ENCODE measurements at regions not wholly inside any gene's neighbourhood (a gene's known extent, or its start where the extent isn't known, plus 50 kb on each side); places are given as distances from the start of the nearest gene placed in this dataset.
A peak's percentile ranks its signal among the peaks of the same experiment; 100 is the strongest.

DNA sequence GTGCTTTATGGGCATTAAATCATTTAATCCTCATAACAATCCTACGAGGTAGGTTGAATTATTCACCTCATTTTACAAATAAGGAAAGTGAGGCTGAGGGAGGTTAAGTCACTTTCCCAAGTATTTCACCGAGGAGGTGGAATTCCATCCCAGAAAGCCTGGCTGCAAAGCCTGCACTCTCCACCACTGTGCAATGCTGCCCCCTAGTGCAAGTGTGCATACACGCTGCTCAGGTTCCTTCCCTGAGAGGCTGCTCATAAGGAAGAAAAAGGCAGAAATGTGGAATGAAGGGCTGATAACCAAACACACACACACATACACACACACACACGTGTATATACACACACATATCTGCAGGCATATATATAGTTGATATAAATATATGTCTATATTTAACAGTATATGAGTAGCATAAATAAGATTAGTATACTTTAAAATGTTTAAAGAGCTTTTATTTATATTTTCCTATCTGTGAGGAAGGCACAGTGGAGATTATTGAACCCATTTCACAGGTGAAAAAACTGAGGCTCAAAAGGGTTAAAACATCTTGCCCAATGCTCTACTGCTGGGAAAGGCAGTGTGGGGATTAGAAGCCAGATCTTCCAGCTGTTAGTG lies 714.5 kb upstream of the TENM3 start:
- DNase-seq (ENCODE audit: insufficient read length) (no peak), FAIRE-seq (peak; percentile 42)
- TF ChIP-seq POLR2AphosphoS5 (IDR thresholded peaks at IDR 0.05; ENCODE audit: low read depth, low read length) (no peak), TAF1 (IDR thresholded peaks at IDR 0.05; ENCODE audit: borderline replicate concordance, low read depth, low read length) (no peak), POLR2A (IDR thresholded peaks at IDR 0.05; ENCODE audit: low read depth, low read length) (no peak)

DNA sequence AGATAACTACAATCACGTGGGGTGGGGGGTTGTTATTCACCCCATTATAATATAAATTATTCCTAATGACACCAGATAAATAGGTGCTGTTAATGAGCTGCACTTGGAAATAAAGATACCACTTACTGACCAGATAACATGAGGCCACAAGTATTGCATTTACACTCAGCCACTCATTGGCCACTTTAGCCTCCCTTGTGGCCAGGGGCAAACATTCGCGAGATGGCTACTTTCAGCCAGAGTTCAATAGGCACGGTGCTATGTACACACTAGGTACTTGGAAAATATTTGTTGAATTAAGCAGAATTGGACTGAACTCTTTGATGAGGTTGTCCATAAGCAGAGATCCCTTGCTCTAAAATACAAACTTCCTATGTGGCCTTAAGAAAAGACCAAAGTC lies 713.7 kb upstream of the TENM3 start:
- FAIRE-seq (no peak), DNase-seq (ENCODE audit: insufficient read length) (no peak)
- no peak for TF ChIP-seq POLR2AphosphoS5 (IDR thresholded peaks at IDR 0.05; ENCODE audit: low read depth, low read length)
- TF ChIP-seq POLR2A (IDR thresholded peaks at IDR 0.05; ENCODE audit: low read depth, low read length): no peak
- no peak for TF ChIP-seq TAF1 (IDR thresholded peaks at IDR 0.05; ENCODE audit: borderline replicate concordance, low read depth, low read length)

DNA sequence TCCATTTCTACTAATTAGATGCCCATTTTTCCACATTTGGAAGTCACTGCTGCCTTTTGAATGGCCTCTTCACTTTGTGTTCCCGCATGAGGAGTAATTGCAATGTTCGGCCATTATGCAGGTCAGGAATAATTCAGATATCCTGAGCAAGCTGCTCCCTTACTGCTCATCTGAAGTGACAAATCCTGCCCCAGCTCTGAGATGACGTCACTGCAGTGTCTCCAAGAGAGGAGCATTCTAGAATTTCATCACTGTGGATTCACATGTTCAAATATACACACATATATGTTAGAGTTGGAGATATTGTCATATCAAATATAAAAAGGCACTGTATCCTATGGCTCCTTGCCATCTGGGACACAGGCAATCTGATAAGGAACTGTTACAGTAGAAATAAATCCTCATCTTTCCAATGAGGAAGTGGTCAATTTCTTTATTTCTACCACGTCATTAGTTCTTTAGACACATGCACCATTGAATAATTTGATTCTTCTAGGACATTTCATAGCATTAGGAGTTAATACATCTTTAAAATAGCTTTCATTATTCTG lies 706.9 kb upstream of the TENM3 start:
- DNase-seq (ENCODE audit: insufficient read length) (no peak), FAIRE-seq (no peak)
- no peak for TF ChIP-seq POLR2A (IDR thresholded peaks at IDR 0.05; ENCODE audit: low read depth, low read length)
- TF ChIP-seq TAF1 (IDR thresholded peaks at IDR 0.05; ENCODE audit: borderline replicate concordance, low read depth, low read length): no peak
- TF ChIP-seq POLR2AphosphoS5 (IDR thresholded peaks at IDR 0.05; ENCODE audit: low read depth, low read length): no peak

DNA sequence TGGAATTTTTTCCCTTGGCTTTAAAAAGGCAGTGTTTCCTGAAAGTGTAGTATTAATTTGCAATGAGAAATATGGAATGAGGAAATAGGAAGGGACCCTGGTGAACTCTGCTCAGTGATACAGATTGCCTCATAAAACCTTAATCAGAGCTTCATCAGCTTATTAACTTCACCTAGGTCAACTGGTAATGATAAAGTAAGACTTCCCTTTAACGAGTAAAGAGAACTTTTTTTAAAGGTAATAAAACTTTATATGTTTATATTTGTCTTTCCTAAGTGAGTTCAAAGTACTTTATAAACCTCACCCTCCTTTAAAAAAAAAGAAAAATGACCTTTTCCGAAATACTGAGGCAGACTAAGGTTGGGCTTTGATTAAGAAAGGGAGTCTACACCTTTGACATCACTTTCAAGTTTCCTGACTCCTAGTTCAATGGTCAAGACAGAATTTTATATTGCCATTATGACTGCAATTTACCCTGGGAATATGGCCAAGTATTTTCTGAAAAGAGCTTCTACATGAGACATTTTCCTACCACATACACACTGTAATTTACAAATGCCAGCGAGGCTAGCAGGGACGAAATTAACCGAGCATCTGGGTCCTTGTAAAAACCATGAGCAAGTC lies 706.3 kb upstream of the TENM3 start:
- no peak for TF ChIP-seq POLR2AphosphoS5 (IDR thresholded peaks at IDR 0.05; ENCODE audit: low read depth, low read length)
- TF ChIP-seq POLR2A (IDR thresholded peaks at IDR 0.05; ENCODE audit: low read depth, low read length): no peak
- TF ChIP-seq TAF1 (IDR thresholded peaks at IDR 0.05; ENCODE audit: borderline replicate concordance, low read depth, low read length): no peak
- DNase-seq (ENCODE audit: insufficient read length) (no peak), FAIRE-seq (no peak)

DNA sequence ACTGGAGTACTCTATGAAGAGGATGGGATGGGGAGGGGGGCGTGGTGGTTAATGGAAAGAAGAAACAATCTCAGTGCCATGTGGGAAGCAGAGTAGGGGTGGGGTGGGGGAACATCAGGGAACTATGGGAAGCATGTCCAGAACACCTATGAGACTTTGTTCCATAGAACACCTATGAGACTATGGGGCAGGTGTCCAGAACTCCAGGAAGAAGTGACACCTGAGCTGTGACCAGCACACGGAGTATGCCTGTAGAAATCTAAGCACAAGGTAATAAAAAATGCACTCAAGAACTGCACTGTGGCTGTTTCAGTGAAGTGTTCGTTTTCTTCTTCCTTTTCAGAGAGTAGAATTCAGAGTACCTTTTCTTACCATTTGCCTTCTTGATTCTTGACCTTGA lies 704.8 kb upstream of the TENM3 start:
- TF ChIP-seq POLR2AphosphoS5 (IDR thresholded peaks at IDR 0.05; ENCODE audit: low read depth, low read length) (no peak), POLR2A (IDR thresholded peaks at IDR 0.05; ENCODE audit: low read depth, low read length) (no peak), TAF1 (IDR thresholded peaks at IDR 0.05; ENCODE audit: borderline replicate concordance, low read depth, low read length) (no peak)
- DNase-seq (ENCODE audit: insufficient read length) (no peak), FAIRE-seq (no peak)

DNA sequence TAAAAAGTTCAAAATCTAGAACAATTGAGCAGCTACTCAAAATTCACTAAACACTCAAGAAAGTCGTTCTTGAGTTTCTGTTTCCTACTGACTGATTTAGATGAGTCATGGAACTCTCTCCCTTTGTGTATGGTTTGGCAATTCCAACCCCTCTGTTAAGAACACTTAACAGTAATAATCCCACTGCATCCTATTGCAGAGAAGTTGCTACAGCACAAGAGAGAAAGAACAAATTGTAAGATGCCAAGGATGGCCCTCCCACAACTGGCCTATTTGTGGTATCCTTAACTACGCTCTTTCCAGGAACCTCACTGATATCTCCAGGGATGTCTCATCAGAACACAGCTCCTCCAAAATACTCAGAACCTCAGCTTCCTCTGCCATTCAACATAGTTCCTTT lies 701.8 kb upstream of the TENM3 start:
- FAIRE-seq (no peak), DNase-seq (ENCODE audit: insufficient read length) (no peak)
- TF ChIP-seq TAF1 (IDR thresholded peaks at IDR 0.05; ENCODE audit: borderline replicate concordance, low read depth, low read length): no peak
- no peak for TF ChIP-seq POLR2AphosphoS5 (IDR thresholded peaks at IDR 0.05; ENCODE audit: low read depth, low read length)
- TF ChIP-seq POLR2A (IDR thresholded peaks at IDR 0.05; ENCODE audit: low read depth, low read length): no peak

DNA sequence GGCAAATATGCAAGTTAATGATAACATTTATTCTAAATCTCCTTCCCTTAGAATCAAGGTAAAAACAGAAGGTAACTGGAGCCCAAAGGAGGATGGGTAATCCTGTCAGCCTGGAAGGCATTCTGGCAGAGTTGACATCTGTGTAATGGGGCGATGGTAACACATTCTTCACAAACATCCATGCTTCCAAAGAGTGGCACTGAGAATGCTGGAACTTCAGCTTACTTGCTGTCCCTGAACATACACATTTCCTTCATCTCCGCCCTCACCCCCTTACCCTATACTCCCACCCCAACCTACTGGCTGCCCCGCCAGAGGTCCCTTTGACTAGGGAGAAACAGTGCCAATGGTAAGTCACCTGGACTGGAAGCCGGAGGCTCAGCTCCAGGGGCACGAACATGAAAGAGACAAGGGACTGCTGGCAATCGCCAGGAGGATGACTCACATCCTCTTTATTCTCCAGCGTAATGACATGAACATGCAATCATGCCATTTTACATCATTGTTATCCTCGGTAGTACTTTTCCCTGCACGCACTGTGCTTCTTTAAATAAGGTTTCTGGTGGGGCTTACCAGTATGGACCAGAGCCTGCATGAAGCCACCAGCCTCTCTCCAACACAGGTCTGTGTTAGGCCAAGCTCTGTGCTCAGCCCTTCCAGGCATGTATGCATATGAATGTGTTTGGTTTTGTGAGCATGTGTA lies 694.2 kb upstream of the TENM3 start:
- no peak for DNase-seq (ENCODE audit: insufficient read length)
- no peak for TF ChIP-seq POLR2A (IDR thresholded peaks at IDR 0.05; ENCODE audit: low read depth, low read length)
- no peak for TF ChIP-seq TAF1 (IDR thresholded peaks at IDR 0.05; ENCODE audit: borderline replicate concordance, low read depth, low read length)
- TF ChIP-seq POLR2AphosphoS5 (IDR thresholded peaks at IDR 0.05; ENCODE audit: low read depth, low read length): no peak
- FAIRE-seq: no peak

DNA sequence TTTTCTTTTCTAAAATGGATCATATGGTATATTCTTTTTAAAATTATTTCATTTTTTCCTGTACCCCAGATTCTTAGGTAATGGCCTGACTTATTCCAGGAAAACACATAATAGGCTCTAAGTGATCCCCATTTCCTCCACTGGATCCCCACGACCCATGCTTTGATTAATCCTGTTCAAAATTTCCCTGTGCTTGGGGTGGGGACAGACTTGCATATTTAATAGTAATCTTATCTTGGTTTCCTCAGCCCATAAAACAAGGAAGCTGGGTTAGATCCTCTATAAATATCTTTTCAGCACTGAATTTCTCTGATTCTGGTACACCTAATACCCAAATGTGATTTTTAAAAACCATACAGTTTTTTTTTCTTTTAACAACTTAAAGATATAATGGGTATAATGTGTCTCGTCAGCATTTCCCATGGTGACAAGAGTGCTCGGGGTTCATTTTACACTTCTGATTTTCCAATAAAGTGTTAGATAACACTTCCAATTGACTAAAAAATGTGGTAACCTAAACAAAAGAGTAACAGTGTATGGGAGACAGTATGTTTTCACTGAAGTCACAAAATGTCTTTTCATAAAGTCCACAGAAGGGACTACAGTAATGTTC lies 693.5 kb upstream of the TENM3 start:
- TF ChIP-seq TAF1 (IDR thresholded peaks at IDR 0.05; ENCODE audit: borderline replicate concordance, low read depth, low read length) (no peak), POLR2A (IDR thresholded peaks at IDR 0.05; ENCODE audit: low read depth, low read length) (no peak), POLR2AphosphoS5 (IDR thresholded peaks at IDR 0.05; ENCODE audit: low read depth, low read length) (no peak)
- FAIRE-seq (no peak), DNase-seq (ENCODE audit: insufficient read length) (no peak)

DNA sequence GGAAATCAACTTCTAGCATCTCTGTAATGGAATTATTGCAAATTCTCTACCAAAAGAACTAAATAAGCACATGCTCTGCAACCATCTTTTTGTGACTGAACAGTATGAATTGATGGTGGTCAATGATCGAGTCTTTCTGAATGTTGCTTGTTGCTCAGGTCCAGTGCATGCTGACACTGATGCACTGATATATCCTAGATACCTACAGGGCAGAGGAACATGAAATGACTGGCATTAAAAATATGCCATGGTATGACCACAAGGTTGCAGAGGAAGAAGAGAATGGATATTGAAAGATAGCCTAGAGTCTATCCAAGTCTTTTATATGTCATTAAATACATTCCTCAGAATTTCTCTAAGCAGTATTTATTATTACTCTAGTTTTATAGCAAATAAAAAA lies 692.8 kb upstream of the TENM3 start:
- no peak for DNase-seq (ENCODE audit: insufficient read length)
- TF ChIP-seq TAF1 (IDR thresholded peaks at IDR 0.05; ENCODE audit: borderline replicate concordance, low read depth, low read length) (no peak), POLR2AphosphoS5 (IDR thresholded peaks at IDR 0.05; ENCODE audit: low read depth, low read length) (no peak), POLR2A (IDR thresholded peaks at IDR 0.05; ENCODE audit: low read depth, low read length) (no peak)
- no peak for FAIRE-seq

DNA sequence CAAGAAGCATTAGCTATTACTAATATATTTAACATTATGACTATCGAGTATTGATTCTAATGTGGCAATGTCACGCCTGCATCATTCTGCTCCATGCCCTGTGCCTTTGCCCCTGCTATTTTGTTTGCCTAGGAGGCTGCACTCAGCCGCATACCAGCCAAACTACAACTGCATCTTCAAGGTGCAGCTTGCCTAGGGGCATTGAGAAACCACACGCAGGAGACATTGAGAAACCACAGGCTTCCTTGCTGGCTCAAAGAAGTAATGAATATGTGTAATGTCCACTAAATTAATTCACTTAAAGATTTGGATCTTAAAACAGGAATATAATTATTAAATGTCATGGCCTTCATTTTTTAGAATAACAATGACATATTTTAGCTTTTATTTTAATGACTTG lies 683.6 kb upstream of the TENM3 start:
- DNase-seq (ENCODE audit: insufficient read length) (no peak), FAIRE-seq (no peak)
- TF ChIP-seq POLR2AphosphoS5 (IDR thresholded peaks at IDR 0.05; ENCODE audit: low read depth, low read length): no peak
- no peak for TF ChIP-seq TAF1 (IDR thresholded peaks at IDR 0.05; ENCODE audit: borderline replicate concordance, low read depth, low read length)
- TF ChIP-seq POLR2A (IDR thresholded peaks at IDR 0.05; ENCODE audit: low read depth, low read length): no peak

DNA sequence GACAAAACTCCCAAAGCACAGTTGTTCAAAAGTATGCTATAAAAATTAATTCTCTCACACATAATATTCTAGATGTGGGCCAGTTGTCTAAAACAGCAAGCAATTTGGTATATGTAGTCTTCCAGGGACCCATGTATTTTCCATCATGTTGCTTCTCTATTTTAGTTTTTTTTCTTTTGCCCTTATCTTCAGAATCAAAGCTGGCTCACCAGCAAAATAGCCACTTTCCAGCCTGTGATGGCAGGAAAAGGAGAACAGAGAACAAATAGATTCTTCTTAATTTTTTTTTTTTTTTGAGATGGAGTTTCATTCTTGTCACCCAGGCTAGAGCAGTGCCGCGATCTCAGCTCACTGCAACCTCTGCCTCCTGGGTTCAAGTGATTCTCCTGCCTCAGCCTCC lies 680.8 kb upstream of the TENM3 start:
- no peak for FAIRE-seq
- no peak for DNase-seq (ENCODE audit: insufficient read length)
- TF ChIP-seq POLR2A (IDR thresholded peaks at IDR 0.05; ENCODE audit: low read depth, low read length) (no peak), TAF1 (IDR thresholded peaks at IDR 0.05; ENCODE audit: borderline replicate concordance, low read depth, low read length) (no peak), POLR2AphosphoS5 (IDR thresholded peaks at IDR 0.05; ENCODE audit: low read depth, low read length) (no peak)
